NCI-H748 (cell line): ENCODE measurements at regions not wholly inside any gene's neighbourhood (a gene's known extent, or its start where the extent isn't known, plus 50 kb on each side); places are given as distances from the start of the nearest gene placed in this dataset.
"Not testable (repeated sequence)": the region's sequence is repeated elsewhere in the genome, so short reads cannot be mapped to it uniquely, and the experiment has no call there.

Source experiments
- DNase-seq: peaks from one replicate; lab custom pipeline; 2025; ENCODE audit not compliant: unreplicated experiment; lab: John Stamatoyannopoulos, UW

GRCh38 chr13:90336507-90336906, 1011.0 kb upstream of the MIR17HG start:
- no peak for DNase-seq

- DNase-seq, result not testable (repeated sequence)
These were observed 1006.1 kb upstream of the MIR17HG start for GRCh38 chr13:90341348-90341747.

- not testable (repeated sequence) for DNase-seq
These were observed 998.9 kb upstream of the MIR17HG start for GRCh38 chr13:90348477-90349136.

- no peak for DNase-seq
These were observed 994.7 kb upstream of the MIR17HG start for GRCh38 chr13:90352763-90353162.

GRCh38 chr13:90355162-90355751, 992.2 kb upstream of the MIR17HG start:
- DNase-seq, result no peak

GRCh38 chr13:90360785-90361184, 986.7 kb upstream of the MIR17HG start:
- no peak for DNase-seq

- no peak for DNase-seq
These were observed 984.8 kb upstream of the MIR17HG start for GRCh38 chr13:90362707-90363106.

GRCh38 chr13:90365130-90365529, 982.4 kb upstream of the MIR17HG start:
- DNase-seq, result no peak

- no peak for DNase-seq
These were observed 973.3 kb upstream of the MIR17HG start for GRCh38 chr13:90374168-90374567.

- no peak for DNase-seq
These were observed 971.6 kb upstream of the MIR17HG start for GRCh38 chr13:90375851-90376250.

- no peak for DNase-seq
These were observed 965.1 kb upstream of the MIR17HG start for GRCh38 chr13:90382425-90382824.

GRCh38 chr13:90385781-90386489, 961.6 kb upstream of the MIR17HG start:
- DNase-seq, result no peak

GRCh38 chr13:90388887-90389452, 958.5 kb upstream of the MIR17HG start:
- no peak for DNase-seq

- DNase-seq, result no peak
These were observed 958.0 kb upstream of the MIR17HG start for GRCh38 chr13:90389537-90389936.

GRCh38 chr13:90393408-90393807, 954.1 kb upstream of the MIR17HG start:
- no peak for DNase-seq

GRCh38 chr13:90395348-90395747, 952.1 kb upstream of the MIR17HG start:
- DNase-seq, result no peak

GRCh38 chr13:90395846-90396245, 951.6 kb upstream of the MIR17HG start:
- no peak for DNase-seq

- DNase-seq, result no peak
These were observed 951.2 kb upstream of the MIR17HG start for GRCh38 chr13:90396266-90396665.

- no peak for DNase-seq
These were observed 950.0 kb upstream of the MIR17HG start for GRCh38 chr13:90397503-90397902.

GRCh38 chr13:90400372-90400771, 947.1 kb upstream of the MIR17HG start:
- DNase-seq, result no peak

- no peak for DNase-seq
These were observed 946.3 kb upstream of the MIR17HG start for GRCh38 chr13:90401150-90401549.

GRCh38 chr13:90402102-90402501, 945.4 kb upstream of the MIR17HG start:
- no peak for DNase-seq
